IMR-90 (cell line): ENCODE measurements at regions not wholly inside any gene's neighbourhood (a gene's known extent, or its start where the extent isn't known, plus 50 kb on each side); places are given as distances from the start of the nearest gene placed in this dataset.

ENCODE experiments used
- CEBPB ChIP-seq: IDR thresholded peaks from 2 replicates; pipeline ENCODE4 v1.6.1; 2012; ENCODE audit warnings: low read depth, low read length, improper control_type of control experiment
- CHD1 ChIP-seq: IDR thresholded peaks from 2 replicates; pipeline ENCODE4 v1.6.1; 2012; ENCODE audit warnings: low read depth, low read length, improper control_type of control experiment
- MAZ ChIP-seq: IDR thresholded peaks from 2 replicates; pipeline ENCODE4 v1.6.1; 2012; ENCODE audit warnings: low read depth, mild to moderate bottlenecking, low read length, improper control_type of control experiment, moderate library complexity, borderline replicate concordance
- POLR2A ChIP-seq: IDR thresholded peaks from 2 replicates; pipeline ENCODE4 v1.6.1; 2012; ENCODE audit warnings: mild to moderate bottlenecking, low read depth, low read length
- RCOR1 ChIP-seq: IDR thresholded peaks from 2 replicates; pipeline ENCODE4 v1.6.1; 2012; ENCODE audit warnings: mild to moderate bottlenecking, low read length, improper control_type of control experiment; ENCODE audit not compliant: insufficient replicate concordance
- RFX5 ChIP-seq: IDR thresholded peaks from 2 replicates; pipeline ENCODE4 v1.8.0; 2012; ENCODE audit warnings: low read depth, mild to moderate bottlenecking, low read length, moderate library complexity
- SMC3 ChIP-seq: fragments of 150-350 bp; IDR thresholded peaks from 2 replicates; pipeline ENCODE4 v1.6.1; 2016; ENCODE audit warnings: low read depth, mild to moderate bottlenecking, antibody characterized with exemption, low read length, moderate library complexity
- TF ChIP-seq, protein P1 (sequence below): conservative IDR thresholded peaks from 2 replicates; pipeline ENCODE4 v1.5.1; 2012; ENCODE audit warnings: mild to moderate bottlenecking, low read depth, low read length, improper control_type of control experiment
- TF ChIP-seq, protein P2 (sequence below): fragments of 150-350 bp; IDR thresholded peaks from 2 replicates; pipeline ENCODE4 v1.6.1; 2017; ENCODE audit warnings: mild to moderate bottlenecking, antibody characterized with exemption, low read length, low read depth

DNA sequence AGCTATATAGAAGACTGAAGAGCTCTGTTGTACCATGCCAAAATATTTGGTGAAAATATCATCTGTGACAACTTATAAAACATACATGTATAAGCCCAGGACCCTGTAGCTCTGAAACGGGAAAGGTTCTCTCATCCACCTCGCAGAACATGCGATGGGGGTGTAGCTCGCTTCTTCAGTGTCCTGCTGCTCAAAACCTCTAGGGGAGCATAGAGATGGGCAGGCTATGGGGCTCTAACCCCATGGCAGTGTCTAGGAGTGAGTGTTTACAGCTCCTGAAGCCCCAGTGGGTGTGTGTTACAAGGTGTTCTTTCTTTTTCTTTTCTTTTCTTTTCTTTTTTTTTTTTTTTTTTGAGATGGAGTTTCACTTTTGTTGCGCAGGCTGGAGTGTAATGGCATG lies 505.2 kb upstream of the SYNCRIP start:
- TF ChIP-seq, protein P1, sequence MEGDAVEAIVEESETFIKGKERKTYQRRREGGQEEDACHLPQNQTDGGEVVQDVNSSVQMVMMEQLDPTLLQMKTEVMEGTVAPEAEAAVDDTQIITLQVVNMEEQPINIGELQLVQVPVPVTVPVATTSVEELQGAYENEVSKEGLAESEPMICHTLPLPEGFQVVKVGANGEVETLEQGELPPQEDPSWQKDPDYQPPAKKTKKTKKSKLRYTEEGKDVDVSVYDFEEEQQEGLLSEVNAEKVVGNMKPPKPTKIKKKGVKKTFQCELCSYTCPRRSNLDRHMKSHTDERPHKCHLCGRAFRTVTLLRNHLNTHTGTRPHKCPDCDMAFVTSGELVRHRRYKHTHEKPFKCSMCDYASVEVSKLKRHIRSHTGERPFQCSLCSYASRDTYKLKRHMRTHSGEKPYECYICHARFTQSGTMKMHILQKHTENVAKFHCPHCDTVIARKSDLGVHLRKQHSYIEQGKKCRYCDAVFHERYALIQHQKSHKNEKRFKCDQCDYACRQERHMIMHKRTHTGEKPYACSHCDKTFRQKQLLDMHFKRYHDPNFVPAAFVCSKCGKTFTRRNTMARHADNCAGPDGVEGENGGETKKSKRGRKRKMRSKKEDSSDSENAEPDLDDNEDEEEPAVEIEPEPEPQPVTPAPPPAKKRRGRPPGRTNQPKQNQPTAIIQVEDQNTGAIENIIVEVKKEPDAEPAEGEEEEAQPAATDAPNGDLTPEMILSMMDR: no peak
- TF ChIP-seq MAZ: no peak
- no peak for TF ChIP-seq CEBPB
- TF ChIP-seq, protein P2, sequence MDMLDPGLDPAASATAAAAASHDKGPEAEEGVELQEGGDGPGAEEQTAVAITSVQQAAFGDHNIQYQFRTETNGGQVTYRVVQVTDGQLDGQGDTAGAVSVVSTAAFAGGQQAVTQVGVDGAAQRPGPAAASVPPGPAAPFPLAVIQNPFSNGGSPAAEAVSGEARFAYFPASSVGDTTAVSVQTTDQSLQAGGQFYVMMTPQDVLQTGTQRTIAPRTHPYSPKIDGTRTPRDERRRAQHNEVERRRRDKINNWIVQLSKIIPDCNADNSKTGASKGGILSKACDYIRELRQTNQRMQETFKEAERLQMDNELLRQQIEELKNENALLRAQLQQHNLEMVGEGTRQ: no peak
- no peak for TF ChIP-seq POLR2A
- TF ChIP-seq SMC3: no peak
- TF ChIP-seq CHD1: no peak
- no peak for TF ChIP-seq RCOR1
- TF ChIP-seq RFX5: no peak
